ENCODE measurements at regions not wholly inside any gene's neighbourhood (a gene's known extent, or its start where the extent isn't known, plus 50 kb on each side); places are given as distances from the start of the nearest gene placed in this dataset.

DNA sequence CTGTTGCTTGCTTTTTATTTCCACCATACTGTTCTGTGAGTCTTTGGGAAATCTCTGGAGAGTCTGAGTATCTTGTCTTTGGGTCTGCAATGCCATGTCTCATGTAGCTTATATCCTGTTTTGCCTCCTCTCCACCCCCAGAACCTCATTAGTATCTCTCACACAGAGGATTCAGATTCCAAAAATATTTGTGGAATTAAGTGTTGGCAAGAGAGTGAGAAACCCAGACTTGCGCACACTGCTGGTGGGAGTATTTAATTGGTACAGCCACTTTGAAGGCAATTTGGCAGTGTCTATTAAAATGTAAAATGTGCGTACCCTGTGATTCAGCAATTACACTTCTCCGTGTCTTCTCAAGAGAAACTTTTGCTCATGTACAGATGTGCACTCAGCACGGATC, 68.6 kb downstream of the ZNF621 start:
- DNase-seq, result no peak

DNA sequence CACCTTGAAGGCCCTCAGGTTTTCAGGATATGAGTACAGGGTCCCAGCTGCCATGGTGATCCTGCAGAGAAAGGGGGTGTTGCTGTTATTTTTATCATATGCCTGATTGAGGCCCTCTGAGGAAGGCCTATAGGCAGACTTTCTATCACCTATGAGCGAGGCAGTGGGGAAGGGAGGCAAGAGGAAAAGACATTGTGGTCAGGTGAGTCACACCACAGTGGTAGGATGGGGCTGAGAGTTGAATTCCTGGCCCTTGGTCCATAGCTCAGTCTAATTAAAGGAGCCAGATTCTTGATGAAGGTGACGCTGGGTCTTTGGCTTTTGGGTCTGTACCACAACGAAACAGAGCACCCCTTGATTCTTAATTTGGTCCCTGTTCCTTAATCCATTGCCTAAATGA, 72.7 kb downstream of the ZNF621 start:
- DNase-seq, result no peak

DNA sequence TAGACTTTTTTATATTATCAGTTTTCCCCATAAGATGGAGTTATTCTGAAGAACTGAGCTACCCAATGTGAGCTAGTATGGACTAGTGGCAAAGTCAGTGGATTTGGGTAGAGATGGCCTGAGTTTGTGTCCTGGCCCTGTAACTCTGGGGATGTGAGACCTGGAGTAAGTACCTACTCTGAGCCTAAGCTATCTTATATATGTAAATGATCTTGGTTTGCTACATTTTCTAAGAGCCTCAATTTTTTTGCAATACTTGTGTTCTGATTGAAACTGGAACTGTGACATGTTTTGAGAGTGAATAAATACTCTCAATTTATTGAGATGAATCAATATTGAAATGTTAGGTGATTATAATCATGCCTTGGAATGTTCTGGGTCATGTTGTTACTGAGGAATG, 73.6 kb downstream of the ZNF621 start:
- DNase-seq, result no peak

DNA sequence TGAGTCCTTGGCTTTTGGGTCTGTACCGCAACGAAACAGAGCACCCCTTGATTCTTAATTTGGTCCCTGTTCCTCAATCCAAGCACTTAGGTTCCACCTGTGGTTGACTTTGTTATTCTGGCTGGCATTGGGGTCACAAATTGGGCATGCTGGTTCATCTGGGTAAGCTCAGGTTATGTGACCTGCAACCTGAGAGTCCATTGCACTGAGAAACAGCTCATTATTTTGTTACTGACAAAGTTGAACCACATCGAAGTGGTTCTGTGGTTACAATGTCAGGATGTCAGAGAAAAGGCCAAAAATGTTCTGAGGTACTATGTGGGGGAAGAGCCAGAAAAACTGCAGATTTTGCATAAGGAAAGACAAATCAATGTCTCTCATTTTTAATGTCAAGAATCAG, 74.2 kb downstream of the ZNF621 start:
- no peak for DNase-seq

DNA sequence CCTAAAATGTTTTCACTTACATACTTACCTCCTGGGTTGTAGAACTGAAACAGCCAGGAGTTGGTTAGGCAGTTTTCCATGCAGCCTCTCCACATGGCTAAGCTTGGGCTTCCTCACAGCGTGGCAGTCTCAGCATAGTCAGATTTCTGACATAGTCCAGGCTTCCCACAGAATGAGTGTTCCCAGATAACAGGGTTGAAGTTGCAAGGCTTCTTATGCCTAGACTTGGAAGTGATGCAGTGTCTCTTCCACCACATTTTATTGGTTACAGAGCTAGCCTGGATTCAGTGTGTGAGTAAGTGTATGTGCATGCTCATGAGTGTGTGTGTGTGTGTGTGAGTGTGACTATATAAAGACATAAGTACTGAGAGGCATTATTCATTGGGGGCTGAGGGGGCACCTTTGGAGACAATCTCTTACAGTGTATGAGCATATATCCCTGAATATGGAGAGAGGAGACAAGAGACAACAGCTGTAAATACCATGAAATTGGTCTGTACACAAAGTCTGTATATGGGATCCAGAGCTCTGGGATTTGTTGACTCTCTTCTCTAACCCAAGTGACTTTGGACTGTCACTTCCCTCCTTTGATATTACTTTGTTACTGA, 78.1 kb downstream of the ZNF621 start:
- DNase-seq, result no peak

DNA sequence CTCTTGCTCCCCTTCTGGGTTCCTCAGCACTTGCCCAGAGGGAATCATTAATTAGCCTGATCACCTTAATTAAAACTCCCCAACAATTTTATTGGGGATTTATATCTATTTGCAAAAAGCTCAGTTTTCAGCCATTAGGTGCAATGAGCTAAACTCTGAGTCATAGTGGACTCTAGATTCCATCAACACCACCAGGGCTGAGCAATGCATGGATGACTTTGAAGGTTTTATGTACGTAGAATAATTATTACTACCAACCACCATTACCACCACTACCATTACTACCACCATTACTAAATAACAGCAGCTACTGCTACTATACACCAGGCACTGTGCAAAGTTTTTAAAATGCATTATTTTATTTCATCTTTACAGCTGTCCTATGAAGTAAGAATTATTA, 81.2 kb downstream of the ZNF621 start:
- no peak for DNase-seq

DNA sequence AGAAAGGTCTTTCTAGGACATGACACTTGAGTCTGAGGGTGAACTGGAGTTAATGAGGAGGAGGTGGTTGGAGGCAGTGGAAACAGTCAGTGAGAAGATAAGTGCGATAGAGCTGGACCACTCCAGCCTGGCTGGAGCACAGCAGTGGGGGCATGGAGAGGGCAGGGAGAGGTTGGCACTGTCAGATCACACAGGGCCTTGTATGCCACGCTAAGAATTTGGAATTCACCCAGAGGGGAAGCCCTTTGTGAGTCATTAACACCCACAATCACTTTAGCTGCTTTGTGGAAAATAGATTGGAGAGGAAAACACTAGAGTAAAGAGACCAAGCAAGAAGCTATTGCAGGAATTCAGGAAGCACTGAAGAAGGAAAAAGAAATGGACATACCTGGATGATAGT, 83.3 kb downstream of the ZNF621 start:
- DNase-seq, result no peak

DNA sequence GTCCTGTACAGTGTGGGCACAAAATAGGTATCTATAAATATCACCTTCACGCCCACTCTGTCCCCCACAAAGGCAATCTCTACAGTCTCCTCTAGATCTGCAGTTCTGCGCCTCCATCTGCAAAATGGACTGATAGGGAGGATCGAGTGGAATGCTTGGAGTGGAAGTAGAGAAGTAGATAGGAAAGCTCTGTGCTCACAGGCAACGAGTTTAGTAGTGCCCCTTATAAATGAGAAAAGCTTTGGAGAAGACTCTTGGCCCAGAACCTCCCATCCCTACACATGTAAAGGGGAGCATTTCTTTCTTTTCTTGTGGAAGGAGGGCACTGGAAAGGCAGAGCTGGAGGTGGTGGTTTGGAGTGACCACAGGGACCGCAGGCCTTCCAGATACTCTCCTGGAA, 88.5 kb downstream of the ZNF621 start:
- DNase-seq, result no peak

DNA sequence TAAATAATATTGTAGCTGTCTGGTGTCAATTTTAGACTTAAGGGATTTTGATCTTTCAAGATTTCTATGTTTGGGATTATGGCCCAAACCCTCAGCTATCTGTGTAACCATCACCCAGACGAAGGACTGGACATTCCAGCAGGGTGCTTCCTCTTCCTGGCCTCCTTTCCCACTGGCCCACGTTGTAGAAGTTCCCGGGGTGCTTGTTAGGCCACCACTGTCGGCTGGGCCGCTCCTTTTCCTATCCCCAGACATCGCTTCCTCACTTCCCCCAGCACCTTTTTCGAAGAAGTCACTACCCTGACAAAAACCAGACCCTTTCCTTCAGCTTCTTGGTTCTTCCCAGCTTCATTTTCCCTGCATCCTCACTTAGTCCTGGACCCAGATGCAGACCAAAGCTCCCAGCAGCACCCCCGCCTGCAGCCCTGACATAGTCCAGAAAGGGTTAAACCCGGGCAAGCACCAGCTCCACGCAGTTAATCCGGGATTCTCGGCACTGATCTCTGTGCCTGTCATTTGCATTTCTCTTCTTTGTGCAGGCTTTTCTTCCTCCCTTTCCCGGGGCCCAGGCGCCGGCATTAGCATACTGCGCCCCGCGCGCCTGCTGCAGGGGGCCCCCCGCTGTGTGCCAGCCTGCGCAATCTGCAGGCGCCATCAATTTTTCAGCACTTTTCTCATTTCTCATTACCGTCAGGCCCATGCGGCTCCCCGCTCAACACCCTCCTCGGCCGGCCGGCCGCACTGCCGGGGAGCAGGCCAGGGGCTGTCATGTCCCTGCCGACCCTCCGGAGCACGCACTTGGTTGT, 90.6 kb downstream of the ZNF621 start:
- peak in 16 of 51 donors; percentile 4 to 72 (median 14) for DNase-seq

DNA sequence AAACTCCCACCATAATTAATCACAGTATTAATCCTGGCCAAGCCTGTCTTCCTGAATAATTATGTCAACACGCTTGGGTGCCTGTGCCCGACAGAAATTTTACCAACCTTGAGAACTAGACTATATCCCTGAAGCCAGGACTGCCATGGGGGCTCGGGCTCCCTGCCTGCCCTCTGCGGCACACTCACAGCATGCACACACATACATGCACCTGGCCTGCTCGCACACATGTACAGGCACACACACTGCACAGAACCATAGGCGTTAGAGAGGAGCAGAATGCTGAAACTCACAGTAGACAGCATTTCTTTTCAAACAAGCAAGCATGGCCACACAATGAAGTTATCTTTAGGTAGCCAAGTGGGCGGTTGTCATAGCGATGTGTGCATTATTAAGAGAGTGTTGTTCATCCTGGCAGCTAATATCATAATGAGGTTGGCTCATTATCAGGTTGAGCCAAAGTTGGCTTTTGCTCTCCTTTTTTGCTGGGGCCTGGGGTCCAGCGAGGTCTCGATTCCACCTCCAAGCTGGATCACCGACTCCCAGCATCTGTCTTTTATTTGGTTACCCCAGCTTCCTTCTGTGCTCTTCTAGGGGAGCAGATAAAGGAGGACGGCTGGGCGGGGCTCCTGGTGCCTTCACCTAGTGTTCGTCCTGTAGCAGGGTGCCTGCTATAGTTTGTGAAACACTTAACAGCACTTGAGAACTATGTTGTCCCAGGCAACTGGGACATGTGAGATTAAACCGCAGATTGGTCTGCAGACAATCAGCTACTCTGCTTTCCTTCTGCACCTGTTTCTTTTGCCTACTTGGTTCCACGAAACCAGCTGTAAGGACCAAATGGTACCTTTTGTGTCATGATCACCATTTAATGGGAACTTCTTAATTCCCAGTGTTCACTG, 91.4 kb downstream of the ZNF621 start:
- peak in 3 of 51 donors; percentile 6 to 62 (median 33) for DNase-seq

DNA sequence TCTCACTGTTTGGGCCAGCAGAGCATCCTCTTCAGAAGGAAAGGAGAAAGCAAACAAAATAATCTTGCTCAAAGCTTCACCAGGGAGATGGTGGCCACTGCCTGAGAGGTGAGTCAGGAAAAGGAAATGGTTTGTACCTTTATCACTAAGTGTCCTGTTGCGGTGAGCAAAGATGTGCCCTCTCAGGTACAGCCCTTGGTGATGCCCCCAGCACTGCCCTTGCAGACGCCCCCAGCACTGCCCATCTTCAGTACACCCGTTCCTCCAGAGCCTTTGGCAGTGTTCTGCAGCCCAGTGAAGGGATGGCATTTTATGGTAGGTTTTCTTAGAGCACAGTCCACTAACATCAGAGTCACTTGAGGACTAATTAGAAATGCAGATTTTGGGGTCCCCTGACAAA, 92.3 kb downstream of the ZNF621 start:
- no peak for DNase-seq

DNA sequence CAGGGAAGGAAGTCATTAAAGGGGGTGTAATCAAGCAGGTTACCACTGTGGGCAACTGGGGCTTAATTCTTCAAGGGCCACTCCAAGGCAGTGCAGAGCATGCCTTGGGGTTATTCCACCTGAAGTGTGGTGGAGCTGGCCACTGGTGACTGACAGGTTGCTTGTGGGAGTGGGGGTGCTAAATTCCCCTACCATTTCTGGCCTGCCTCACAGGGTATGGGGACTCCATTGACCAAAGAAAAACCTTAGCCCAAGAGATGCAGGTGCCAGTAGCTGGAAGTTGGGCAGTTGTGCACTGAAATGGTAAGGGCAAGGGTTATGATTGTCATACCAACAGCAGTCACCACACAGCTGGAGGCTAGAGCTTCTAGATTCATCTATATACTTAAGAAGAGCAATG, 93.4 kb downstream of the ZNF621 start:
- DNase-seq, result no peak

DNA sequence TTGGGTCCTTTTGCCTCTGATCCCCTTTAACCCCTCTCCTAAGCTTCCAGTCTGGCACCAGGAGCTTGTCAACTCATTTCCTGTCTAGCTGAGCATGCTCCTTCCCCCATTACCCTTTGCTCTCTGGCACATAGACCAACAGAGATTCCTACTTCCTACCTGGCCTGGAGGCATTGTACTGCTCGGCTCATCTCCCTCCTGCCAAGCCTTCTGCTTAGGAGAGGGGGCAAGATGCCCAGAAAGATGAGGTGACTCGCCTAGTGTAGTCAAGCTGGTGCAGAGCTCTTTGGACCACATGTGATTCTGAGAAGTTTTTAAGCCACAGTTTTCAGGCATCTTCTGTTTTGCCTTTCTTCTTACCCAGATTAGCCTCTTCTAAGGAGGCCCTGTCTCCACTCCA, 95.4 kb downstream of the ZNF621 start:
- no peak for DNase-seq

DNA sequence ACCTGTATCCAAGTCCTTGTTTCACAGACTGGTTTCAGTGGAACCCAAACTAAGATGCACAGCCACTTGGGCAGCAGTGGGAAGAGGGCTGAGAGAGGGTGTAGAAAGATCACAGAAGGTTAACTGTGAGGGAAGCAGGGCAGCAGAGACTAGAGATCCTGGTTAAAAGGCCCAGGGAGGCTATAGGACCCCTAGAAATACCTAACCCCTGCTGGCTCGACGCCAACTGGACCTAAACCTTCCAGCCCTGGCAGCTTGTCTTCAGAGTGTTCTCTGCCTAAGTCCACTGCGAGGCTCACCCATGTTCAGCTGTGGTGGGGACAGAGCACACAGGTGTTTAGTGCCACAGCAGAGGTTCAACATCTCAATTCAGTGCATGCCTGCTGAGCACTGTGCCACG, 96.5 kb downstream of the ZNF621 start:
- no peak for DNase-seq

DNA sequence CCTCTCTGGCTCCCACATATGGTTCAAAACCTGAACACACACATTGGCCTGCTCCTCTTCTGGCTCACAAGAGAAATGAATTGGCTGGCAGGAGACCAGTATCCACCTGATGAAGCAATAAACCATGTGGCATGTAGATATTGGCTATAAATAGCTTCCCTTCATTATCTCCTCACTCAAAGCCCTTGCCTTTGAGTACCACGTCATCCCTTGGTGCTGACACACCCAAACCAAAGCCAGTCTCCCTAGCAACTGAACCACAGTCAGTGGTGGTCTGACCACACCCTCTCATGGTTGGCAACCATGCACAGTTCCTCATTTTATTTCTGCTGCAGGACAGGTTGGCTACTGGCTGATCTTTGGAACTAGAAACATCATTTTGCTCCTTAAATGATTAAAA, 98.8 kb downstream of the ZNF621 start:
- DNase-seq, result no peak

DNA sequence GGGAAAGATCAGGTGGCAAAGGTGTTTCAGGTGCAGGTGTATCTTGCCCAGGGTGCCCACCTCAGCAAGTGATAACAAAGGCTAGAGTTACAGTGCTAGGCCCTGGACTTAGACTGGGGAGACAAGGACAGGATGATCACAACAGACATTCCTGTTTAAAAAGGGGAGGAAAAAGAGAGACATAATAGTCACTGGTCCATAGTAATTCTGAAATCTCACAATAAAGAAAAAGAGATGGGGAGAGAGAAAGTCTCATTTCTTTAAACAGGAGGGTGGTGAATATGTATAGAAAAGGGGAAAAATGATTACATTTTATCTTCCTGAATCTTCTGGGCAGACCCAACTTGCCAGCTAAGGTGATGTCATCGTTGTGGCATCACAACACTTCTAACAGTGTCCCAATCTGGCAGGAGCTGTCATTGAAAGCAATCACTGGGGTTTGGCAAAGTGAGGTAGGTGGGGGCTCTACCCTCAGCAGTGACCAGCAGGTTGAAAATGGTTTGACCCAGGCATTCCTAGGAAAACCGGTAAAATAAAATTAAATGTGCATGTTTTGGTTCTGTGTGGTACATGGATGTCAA, 99.5 kb downstream of the ZNF621 start:
- no peak for DNase-seq

DNA sequence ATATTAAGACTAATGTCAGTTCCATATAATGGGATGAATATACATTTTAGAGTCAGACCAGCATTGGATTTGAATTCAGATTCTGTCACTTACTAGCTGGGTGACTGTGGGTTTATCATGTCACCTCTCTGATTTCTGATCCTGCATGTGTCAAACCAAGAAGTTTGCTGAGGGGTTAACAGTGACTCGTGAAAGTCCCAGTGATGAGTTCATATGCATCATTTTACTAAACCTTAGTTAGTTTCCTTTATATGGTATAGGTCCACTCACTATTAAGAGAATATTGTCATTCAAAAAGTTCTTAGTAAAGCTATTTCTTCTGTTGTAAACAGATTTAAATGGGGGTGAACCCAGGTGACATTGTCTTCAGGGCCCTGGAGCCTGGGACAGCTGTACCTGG, 102.3 kb downstream of the ZNF621 start:
- DNase-seq, result no peak

DNA sequence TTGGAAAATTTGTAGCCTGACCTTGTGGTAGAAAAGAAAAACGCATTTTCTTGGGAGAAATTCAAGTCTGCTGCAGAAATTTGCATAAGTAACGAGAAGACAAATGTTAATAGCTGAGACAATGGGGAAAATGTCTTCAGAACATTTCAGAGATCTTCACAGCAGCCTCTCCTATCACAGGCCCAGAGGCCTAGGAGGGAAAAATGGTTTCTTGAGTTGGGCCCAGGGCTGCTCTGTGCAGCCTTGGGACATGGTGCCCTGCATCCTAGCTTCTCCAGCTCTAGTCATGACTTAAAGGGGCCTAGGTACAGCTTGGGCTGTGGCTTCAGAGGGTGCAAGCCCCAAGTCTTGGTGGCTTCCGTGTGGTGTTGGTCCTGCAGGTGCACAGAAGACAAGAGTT, 104.2 kb downstream of the ZNF621 start:
- no peak for DNase-seq

DNA sequence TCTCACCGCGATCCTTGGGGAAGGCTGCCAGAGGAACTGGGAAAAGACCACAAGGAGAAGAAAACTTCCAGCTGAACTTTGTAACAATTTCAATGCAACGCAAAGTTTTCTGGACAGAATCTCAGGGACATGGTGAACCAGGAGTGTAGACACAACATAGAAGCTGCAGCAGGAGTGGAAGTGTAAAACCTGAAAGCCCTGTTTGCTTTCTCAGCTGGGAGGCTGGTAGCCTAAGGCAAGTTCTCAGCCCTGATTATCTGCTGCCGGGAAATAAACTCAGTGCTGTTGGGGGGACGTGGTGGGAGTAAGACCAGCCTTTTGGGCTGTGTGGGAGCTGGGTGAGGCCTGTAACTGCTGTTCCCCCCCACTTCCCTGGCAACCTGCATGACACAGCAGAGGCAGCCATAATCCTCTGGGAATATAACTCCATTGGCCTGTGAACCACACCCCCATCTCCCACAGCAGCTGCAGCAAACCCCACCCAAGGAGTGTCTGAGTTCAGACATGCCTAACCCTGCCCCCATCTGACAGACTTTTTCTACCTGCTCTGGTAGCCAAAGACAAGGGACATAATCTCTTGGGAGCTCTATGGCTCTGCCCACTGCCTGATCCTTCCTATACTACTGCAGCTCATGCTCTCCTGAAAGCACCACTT, 106.7 kb downstream of the ZNF621 start:
- no peak for DNase-seq

DNA sequence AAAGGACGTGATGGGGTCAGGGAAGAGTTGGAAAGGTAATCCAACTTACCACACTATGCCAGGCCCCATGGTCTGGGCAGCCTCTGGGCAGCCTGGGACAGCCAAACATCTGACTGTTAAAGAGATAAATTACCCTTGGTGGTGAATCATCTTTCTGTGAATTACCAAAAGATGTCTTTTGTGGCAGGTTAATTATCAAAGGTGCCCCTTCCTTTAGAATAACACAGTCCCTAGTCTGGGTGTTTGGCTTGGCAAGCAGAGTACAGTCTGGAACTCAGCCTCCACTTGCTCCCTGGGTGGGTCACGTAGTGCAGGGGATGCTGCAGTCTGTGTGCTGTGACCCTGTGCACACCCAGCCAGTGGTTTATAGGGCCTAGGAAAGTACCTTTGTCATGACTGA, 113.1 kb downstream of the ZNF621 start:
- DNase-seq, result no peak

DNA sequence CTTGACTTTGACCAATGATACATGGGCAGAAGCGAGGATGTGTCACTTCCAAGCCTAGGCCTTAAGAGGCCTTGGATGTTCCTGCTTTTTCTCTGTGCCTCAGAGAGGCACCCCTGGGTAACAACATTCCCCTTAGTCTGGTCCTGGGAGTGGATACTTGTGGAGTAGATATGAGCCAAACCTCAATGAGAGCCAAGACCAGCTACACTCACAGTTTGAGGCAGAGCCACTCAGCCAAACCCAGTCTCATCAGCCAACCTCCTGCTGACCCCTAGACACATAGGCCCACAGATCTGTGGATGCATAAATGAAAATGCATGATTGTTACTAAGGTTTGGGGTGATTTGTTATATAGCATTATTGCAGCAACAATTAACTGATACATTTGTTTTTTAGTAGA, 114.2 kb downstream of the ZNF621 start:
- DNase-seq, result no peak

DNA sequence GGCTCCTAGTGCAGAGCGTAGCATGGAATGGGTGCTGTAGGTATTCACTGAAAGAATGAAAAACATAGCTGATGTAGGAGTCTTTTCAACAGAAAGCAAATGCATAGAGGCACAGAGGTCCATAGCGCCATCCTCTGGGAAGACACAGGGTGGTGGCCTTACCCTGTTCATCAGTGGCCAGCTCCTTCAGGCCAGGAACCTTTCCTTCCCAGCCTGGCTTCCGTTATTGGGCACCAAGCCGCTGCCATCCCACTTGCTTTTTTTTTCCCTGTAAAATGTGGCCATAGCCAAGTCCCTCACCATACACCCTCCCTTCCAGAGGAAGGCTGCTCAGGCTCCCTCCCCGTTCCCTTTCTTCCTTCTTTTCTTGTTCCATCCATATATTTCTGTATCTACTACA, 118.1 kb downstream of the ZNF621 start:
- DNase-seq, result no peak
